ENCODE measurements at regions not wholly inside any gene's neighbourhood (a gene's known extent, or its start where the extent isn't known, plus 50 kb on each side); places are given as distances from the start of the nearest gene placed in this dataset.

- H3K27ac Mint-ChIP-seq: no peak overlapping the region
- H3K4me3 ChIP-seq (ENCODE audit: low read length): no peak overlapping the region
- ChIA-PET CTCF (no interaction called here), POLR2A (no interaction called here)
- H3K27me3 Mint-ChIP-seq: peaks cover 0 to 2% of the 10 kb centered on the region in 2 donors
- H3K9me3 ChIP-seq (ENCODE audit: low read length): no peaks in the 10 kb centered on the region
- H3K27me3 ChIP-seq (ENCODE audit: insufficient read depth, low read length, poor library complexity, severe bottlenecking): no peaks in the 10 kb centered on the region
- DNase-seq: no peak
- no peak overlapping the region for H3K4me3 Mint-ChIP-seq
- no peaks in the 10 kb centered on the region for H3K36me3 ChIP-seq (ENCODE audit: insufficient read depth, low read length)
- peaks cover 0 to 3% (median 2%) of the 10 kb centered on the region in 5 donors for H3K9me3 Mint-ChIP-seq
- no peaks in the 10 kb centered on the region for H3K36me3 Mint-ChIP-seq
- no peaks in the 10 kb centered on the region for H3K4me1 Mint-ChIP-seq
- H3K4me1 ChIP-seq (ENCODE audit: insufficient read depth, low read length): no peaks in the 10 kb centered on the region
- H3K27ac ChIP-seq (ENCODE audit: low read depth, low read length): no peak overlapping the region
Observed at GRCh38 chr17:12519956-12520594, 145.6 kb upstream of the MYOCD start.

GRCh38 chr17:12521416-12521815 is 144.3 kb upstream of the MYOCD start:
- H3K4me1 ChIP-seq (ENCODE audit: insufficient read depth, low read length): no peaks in the 10 kb centered on the region
- Mint-ChIP-seq H3K27ac (no peak overlapping the region), H3K36me3 (no peaks in the 10 kb centered on the region), H3K27me3 (peaks cover 0 to 2% of the 10 kb centered on the region in 2 donors), H3K9me3 (peaks cover 0 to 3% (median 2%) of the 10 kb centered on the region in 5 donors), H3K4me1 (no peaks in the 10 kb centered on the region), H3K4me3 (no peak overlapping the region)
- POLR2A ChIA-PET: no interaction called here
- no peak for DNase-seq
- no peak overlapping the region for H3K4me3 ChIP-seq (ENCODE audit: low read length)
- no peaks in the 10 kb centered on the region for H3K27me3 ChIP-seq (ENCODE audit: insufficient read depth, low read length, poor library complexity, severe bottlenecking)
- CTCF ChIA-PET: no interaction called here
- H3K27ac ChIP-seq (ENCODE audit: low read depth, low read length): no peak overlapping the region
- no peaks in the 10 kb centered on the region for H3K9me3 ChIP-seq (ENCODE audit: low read length)
- no peaks in the 10 kb centered on the region for H3K36me3 ChIP-seq (ENCODE audit: insufficient read depth, low read length)

GRCh38 chr17:12522336-12522735 is 143.4 kb upstream of the MYOCD start:
- POLR2A ChIA-PET: no interaction called here
- H3K4me3 Mint-ChIP-seq: no peak overlapping the region

GRCh38 chr17:12522743-12523183 is 142.9 kb upstream of the MYOCD start:
- Mint-ChIP-seq H3K27me3 (peaks cover 0 to 2% of the 10 kb centered on the region in 2 donors), H3K4me3 (no peak overlapping the region), H3K9me3 (peaks cover 0 to 3% (median 2%) of the 10 kb centered on the region in 5 donors), H3K4me1 (no peaks in the 10 kb centered on the region), H3K27ac (no peak overlapping the region), H3K36me3 (no peaks in the 10 kb centered on the region)
- H3K27ac ChIP-seq (ENCODE audit: low read depth, low read length): no peak overlapping the region
- no peak for DNase-seq
- H3K4me3 ChIP-seq (ENCODE audit: low read length): no peak overlapping the region
- no peaks in the 10 kb centered on the region for H3K27me3 ChIP-seq (ENCODE audit: insufficient read depth, low read length, poor library complexity, severe bottlenecking)
- ChIA-PET CTCF (no interaction called here), POLR2A (no interaction called here)
- no peaks in the 10 kb centered on the region for H3K36me3 ChIP-seq (ENCODE audit: insufficient read depth, low read length)
- H3K4me1 ChIP-seq (ENCODE audit: insufficient read depth, low read length): no peaks in the 10 kb centered on the region
- H3K9me3 ChIP-seq (ENCODE audit: low read length): no peaks in the 10 kb centered on the region

More at GRCh38 chr17:12522336-12522735, 143.4 kb upstream of the MYOCD start:
- Histone ChIP-seq H3K36me3 (ENCODE audit: insufficient read depth, low read length) (no peaks in the 10 kb centered on the region), H3K4me1 (ENCODE audit: insufficient read depth, low read length) (no peaks in the 10 kb centered on the region), H3K27ac (ENCODE audit: low read depth, low read length) (no peak overlapping the region), H3K4me3 (ENCODE audit: low read length) (no peak overlapping the region), H3K27me3 (ENCODE audit: insufficient read depth, low read length, poor library complexity, severe bottlenecking) (no peaks in the 10 kb centered on the region), H3K9me3 (ENCODE audit: low read length) (no peaks in the 10 kb centered on the region)
- CTCF ChIA-PET: no interaction called here
- Mint-ChIP-seq H3K9me3 (peaks cover 0 to 3% (median 2%) of the 10 kb centered on the region in 5 donors), H3K4me1 (no peaks in the 10 kb centered on the region), H3K27me3 (peaks cover 0 to 2% of the 10 kb centered on the region in 2 donors), H3K36me3 (no peaks in the 10 kb centered on the region), H3K27ac (no peak overlapping the region)
- no peak for DNase-seq

- Histone ChIP-seq H3K36me3 (ENCODE audit: insufficient read depth, low read length) (no peaks in the 10 kb centered on the region), H3K9me3 (ENCODE audit: low read length) (no peaks in the 10 kb centered on the region), H3K4me3 (ENCODE audit: low read length) (no peak overlapping the region), H3K27me3 (ENCODE audit: insufficient read depth, low read length, poor library complexity, severe bottlenecking) (no peaks in the 10 kb centered on the region), H3K4me1 (ENCODE audit: insufficient read depth, low read length) (no peaks in the 10 kb centered on the region), H3K27ac (ENCODE audit: low read depth, low read length) (no peak overlapping the region)
- Mint-ChIP-seq H3K36me3 (no peaks in the 10 kb centered on the region), H3K9me3 (peaks cover 0 to 3% (median 2%) of the 10 kb centered on the region in 5 donors), H3K27me3 (peaks cover 0 to 2% of the 10 kb centered on the region in 2 donors), H3K27ac (no peak overlapping the region), H3K4me1 (no peaks in the 10 kb centered on the region), H3K4me3 (no peak overlapping the region)
- ChIA-PET POLR2A (no interaction called here), CTCF (no interaction called here)
- no peak for DNase-seq
Observed at GRCh38 chr17:12523244-12523643, 142.4 kb upstream of the MYOCD start.

- DNase-seq: no peak
- H3K4me3 ChIP-seq (ENCODE audit: low read length): no peak overlapping the region
- Mint-ChIP-seq H3K36me3 (no peaks in the 10 kb centered on the region), H3K9me3 (peaks cover 0 to 7% (median 2%) of the 10 kb centered on the region in 5 donors), H3K27ac (no peak overlapping the region), H3K4me1 (no peaks in the 10 kb centered on the region), H3K27me3 (peaks cover 0 to under 1% of the 10 kb centered on the region in 2 donors), H3K4me3 (no peak overlapping the region)
- H3K9me3 ChIP-seq (ENCODE audit: low read length): no peaks in the 10 kb centered on the region
- H3K4me1 ChIP-seq (ENCODE audit: insufficient read depth, low read length): no peaks in the 10 kb centered on the region
- CTCF ChIA-PET: no interaction called here
- no peaks in the 10 kb centered on the region for H3K27me3 ChIP-seq (ENCODE audit: insufficient read depth, low read length, poor library complexity, severe bottlenecking)
- H3K36me3 ChIP-seq (ENCODE audit: insufficient read depth, low read length): no peaks in the 10 kb centered on the region
- POLR2A ChIA-PET: no interaction called here
- no peak overlapping the region for H3K27ac ChIP-seq (ENCODE audit: low read depth, low read length)
Observed at GRCh38 chr17:12528036-12528435, 137.7 kb upstream of the MYOCD start.

- H3K4me3 Mint-ChIP-seq: no peak overlapping the region
- POLR2A ChIA-PET: interaction anchor here (0.5 kb wide), 1 partner anchor 764 kb away, joined by 5 read pairs; no protein-coding TSS in a partner anchor
- CTCF ChIA-PET: no interaction called here
- H3K27ac ChIP-seq (ENCODE audit: low read depth, low read length): no peak overlapping the region
- H3K27ac Mint-ChIP-seq: no peak overlapping the region
- H3K4me1 ChIP-seq (ENCODE audit: insufficient read depth, low read length): no peaks in the 10 kb centered on the region
- no peaks in the 10 kb centered on the region for H3K27me3 Mint-ChIP-seq
- H3K9me3 ChIP-seq (ENCODE audit: low read length): no peaks in the 10 kb centered on the region
- peaks cover 0 to 7% (median 5%) of the 10 kb centered on the region in 5 donors for H3K9me3 Mint-ChIP-seq
- H3K36me3 Mint-ChIP-seq: no peaks in the 10 kb centered on the region
- no peak for DNase-seq
- no peaks in the 10 kb centered on the region for H3K27me3 ChIP-seq (ENCODE audit: insufficient read depth, low read length, poor library complexity, severe bottlenecking)
- H3K4me3 ChIP-seq (ENCODE audit: low read length): no peak overlapping the region
- no peaks in the 10 kb centered on the region for H3K36me3 ChIP-seq (ENCODE audit: insufficient read depth, low read length)
- H3K4me1 Mint-ChIP-seq: no peaks in the 10 kb centered on the region
Observed at GRCh38 chr17:12530161-12530560, 135.5 kb upstream of the MYOCD start.

GRCh38 chr17:12536021-12536420 is 129.7 kb upstream of the MYOCD start:
- Histone ChIP-seq H3K4me3 (ENCODE audit: low read length) (no peak overlapping the region), H3K9me3 (ENCODE audit: low read length) (no peaks in the 10 kb centered on the region), H3K27me3 (ENCODE audit: insufficient read depth, low read length, poor library complexity, severe bottlenecking) (no peaks in the 10 kb centered on the region), H3K4me1 (ENCODE audit: insufficient read depth, low read length) (no peaks in the 10 kb centered on the region), H3K36me3 (ENCODE audit: insufficient read depth, low read length) (no peaks in the 10 kb centered on the region), H3K27ac (ENCODE audit: low read depth, low read length) (no peak overlapping the region)
- no peak overlapping the region for H3K4me3 Mint-ChIP-seq
- CTCF ChIA-PET: no interaction called here
- DNase-seq: no peak
- peaks cover 0 to 3% of the 10 kb centered on the region in 2 donors for H3K27me3 Mint-ChIP-seq
- H3K9me3 Mint-ChIP-seq: peaks cover 0 to 11% (median 3%) of the 10 kb centered on the region in 5 donors
- H3K36me3 Mint-ChIP-seq: no peaks in the 10 kb centered on the region
- H3K4me1 Mint-ChIP-seq: no peaks in the 10 kb centered on the region
- POLR2A ChIA-PET: no interaction called here
- no peak overlapping the region for H3K27ac Mint-ChIP-seq
